ENCODE measurements at regions not wholly inside any gene's neighbourhood (a gene's known extent, or its start where the extent isn't known, plus 50 kb on each side); places are given as distances from the start of the nearest gene placed in this dataset.

DNA sequence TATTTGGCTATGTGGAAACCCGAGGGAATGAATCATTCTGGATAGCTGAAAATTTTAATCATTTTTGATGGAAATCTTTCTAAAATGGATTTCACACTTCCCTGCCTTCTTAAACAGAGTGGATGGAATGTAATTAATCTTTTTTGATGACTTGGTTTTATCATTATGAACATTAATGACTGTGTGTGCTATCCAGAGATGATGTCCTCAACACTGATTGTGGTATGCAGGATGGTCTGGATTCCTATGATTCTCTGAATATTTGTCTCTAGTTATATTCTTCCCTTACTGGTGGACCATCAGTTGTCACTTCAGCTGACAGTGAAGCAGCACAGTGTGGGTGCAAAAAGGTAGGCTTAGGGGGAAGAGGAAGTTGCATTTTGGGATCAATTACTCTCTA, 513.5 kb downstream of the LMO4 start:
- TF ChIP-seq, protein P1, sequence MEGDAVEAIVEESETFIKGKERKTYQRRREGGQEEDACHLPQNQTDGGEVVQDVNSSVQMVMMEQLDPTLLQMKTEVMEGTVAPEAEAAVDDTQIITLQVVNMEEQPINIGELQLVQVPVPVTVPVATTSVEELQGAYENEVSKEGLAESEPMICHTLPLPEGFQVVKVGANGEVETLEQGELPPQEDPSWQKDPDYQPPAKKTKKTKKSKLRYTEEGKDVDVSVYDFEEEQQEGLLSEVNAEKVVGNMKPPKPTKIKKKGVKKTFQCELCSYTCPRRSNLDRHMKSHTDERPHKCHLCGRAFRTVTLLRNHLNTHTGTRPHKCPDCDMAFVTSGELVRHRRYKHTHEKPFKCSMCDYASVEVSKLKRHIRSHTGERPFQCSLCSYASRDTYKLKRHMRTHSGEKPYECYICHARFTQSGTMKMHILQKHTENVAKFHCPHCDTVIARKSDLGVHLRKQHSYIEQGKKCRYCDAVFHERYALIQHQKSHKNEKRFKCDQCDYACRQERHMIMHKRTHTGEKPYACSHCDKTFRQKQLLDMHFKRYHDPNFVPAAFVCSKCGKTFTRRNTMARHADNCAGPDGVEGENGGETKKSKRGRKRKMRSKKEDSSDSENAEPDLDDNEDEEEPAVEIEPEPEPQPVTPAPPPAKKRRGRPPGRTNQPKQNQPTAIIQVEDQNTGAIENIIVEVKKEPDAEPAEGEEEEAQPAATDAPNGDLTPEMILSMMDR (IDR thresholded peaks at IDR 0.05) = no peak
- TF ChIP-seq POLR2A (IDR thresholded peaks at IDR 0.05) = no peak

Data from body of pancreas (tissue), 4 donors.